OCI-M2 (cell line): ENCODE measurements at regions not wholly inside any gene's neighbourhood (a gene's known extent, or its start where the extent isn't known, plus 50 kb on each side); places are given as distances from the start of the nearest gene placed in this dataset.

ENCODE experiments used
- DNase-seq: peaks from one replicate; lab custom pipeline; 2025; ENCODE audit not compliant: unreplicated experiment; lab: John Stamatoyannopoulos, UW

DNA sequence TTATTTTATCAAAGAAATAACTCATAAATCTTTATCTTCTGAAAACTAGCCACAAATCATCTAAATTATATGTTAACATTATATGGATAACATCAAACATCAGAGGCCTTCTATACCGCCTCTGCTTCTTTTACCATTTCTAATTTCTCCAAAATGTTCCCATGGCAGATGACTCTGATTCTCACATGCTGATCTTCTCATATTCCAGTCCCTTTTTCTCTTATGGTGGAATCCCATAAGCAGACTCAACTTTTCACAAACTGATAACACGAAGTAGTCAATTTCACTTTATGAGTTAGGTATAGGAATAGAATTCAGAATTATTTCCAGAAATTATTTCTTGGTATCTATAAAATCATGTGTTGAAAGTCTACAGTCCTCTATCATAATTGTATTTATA, 212.3 kb downstream of the ENC1 start:
- DNase-seq, result no peak

DNA sequence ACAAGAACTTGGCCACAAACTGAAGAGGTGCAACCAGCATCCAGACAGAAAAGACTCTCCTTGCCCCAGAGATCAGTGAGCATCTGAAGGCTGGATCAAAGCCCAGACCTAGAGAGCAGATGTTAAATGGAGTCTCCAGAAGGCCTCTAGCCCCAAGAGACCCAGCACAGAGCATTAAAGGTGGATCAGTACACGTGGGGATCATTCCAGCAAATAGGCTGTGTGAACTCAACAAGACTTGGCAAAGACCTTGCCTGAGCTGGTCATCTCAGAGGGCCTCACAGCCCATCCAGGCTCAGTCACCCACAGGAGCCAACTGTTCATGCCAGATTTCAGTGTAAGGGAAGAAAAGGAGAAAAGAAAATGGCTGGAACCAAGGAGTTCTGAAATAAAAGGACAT, 214.0 kb downstream of the ENC1 start:
- DNase-seq, result no peak

DNA sequence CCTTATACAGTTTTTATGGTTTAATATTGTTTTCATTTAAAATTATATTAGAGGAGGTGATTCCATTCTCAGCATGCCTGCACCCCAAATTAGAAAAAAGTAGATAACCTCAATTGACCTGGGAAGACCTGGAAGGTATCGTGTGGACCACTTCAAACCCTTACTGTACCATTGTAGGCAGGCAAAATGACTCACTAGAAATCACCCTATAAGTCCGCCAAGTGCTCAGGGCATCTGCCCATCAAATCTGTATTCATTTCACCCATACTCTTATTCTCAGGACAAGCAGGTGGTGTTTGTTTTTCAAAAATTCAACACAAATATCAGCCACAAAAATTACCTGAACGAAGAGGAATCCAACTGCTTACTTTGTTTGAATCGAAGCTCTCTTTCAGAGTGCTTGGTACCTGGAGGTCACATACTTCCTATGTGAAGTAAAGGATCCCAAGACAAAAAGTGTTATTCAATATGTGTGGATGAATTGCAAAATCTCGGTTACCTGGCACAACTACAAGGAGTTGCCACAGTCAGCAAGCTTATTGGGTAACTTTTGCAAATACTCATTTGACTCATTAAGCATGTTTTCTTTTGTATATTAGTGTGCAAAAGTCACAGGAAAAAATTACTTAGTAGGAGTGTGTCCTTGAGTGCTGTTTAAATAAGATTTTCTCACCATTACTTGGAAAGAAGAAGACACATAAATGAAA, 216.2 kb downstream of the ENC1 start:
- no peak for DNase-seq

DNA sequence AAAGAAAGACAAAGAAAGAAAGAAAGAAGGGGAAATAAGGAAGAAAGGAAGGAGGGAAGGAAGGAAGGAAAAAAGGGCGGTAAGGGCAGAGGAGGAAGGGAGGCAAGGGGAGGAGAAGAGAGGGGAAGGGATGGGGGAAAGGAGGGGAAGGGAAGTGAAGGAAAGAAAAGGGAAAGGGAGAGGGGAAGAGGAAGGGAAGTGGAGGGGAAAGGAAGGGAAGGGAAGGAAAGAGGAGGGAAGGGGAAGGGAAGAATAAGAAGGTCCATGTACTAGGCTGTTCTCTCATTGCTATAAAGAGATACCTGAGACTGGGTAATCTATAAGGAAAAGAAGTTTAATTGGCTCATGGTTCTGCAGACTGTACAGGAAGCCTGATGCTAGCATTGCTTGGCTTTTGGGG, 217.1 kb downstream of the ENC1 start:
- no peak for DNase-seq

DNA sequence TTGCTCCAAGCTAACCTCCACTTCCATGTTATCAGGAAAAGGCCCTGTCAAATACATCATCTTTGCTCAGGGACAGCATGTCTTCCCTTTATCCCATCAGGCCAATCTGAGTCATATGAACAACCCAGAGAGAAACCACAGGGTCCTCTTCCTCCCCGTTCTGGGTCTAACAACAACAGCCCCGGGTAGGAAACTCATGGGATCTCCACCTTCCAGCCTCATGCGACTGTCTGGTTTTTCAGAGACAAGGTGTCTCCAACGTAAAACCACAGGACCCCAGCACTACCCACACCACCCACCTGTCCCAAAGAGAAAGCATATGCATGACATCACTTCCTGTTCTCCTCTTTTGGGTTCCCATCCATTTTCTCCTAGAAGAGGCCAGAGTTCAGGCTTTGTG, 217.9 kb downstream of the ENC1 start:
- no peak for DNase-seq

DNA sequence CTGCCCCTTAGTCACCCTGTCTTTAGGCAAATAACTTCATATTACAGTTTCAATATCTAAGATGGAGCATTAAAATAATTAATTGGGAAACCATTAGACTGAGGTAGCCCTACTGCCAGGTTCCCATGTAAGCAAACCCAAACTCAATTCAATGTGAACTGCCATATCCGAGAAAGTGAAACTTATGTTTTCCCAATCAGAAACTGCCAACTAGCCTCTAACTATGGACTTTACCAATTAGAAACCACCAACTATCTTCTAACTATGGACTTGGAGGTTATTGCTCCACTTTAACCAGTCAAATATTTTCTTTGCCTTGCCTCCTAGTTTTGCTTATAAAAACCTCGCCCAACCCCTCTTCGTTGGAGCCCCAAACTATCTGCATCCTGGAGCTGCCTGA, 218.5 kb downstream of the ENC1 start:
- DNase-seq, result no peak

DNA sequence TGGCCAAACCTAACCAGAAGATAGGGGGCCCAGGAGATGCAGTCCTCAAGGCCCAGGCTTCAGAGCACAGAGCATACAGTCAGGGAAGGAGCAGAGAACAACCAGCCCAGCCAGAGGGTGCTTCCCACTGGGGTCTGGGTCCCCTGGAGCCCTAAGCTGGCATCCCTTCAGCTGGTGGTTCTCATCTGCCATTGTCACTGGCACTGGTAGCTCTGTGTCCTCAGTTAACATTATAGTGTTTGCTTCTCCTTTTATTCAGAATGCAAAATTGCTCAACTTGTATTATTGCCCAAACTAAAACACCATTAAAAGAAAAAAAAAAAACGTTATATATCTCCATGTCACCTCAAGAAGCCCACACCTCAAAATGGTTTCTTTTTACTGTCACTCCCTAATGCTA, 219.2 kb downstream of the ENC1 start:
- no peak for DNase-seq

DNA sequence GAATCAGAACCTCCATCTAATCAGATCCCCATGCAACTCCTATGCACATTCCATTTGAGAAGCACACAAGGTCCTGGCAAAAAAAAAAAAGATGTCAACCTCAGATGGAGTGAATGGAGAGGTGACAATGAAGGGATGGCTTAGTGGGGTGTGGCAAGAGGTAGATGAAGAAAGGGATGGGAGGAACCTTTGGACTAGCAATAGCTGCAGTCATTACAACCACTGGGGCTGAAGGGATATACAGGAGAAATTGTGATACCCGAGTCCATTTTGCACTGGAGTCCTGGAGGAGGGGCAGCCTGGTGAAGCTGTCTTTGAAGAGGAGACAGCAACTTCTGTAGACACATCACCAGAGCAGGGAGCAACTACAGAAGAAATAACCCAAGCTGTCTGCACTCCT, 219.6 kb downstream of the ENC1 start:
- DNase-seq, result no peak

DNA sequence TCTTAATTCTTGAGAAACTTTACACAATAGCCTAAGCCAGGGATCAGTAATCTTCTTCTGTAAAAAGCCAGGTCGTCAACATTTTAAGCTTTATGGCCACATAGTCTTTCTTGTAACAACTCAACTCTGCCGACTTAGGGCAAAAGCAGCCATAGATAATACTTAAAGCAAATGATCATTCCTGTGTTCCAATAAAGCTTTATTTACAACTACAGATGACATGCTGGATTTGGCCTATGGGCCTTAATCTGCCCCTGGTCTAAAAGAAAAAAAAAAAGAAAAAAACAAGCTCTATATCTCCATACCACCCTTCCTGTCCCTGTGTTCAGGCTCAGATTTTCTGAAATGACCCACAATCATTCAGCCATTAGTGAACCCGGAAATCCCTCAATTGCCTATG, 220.3 kb downstream of the ENC1 start:
- DNase-seq, result no peak

DNA sequence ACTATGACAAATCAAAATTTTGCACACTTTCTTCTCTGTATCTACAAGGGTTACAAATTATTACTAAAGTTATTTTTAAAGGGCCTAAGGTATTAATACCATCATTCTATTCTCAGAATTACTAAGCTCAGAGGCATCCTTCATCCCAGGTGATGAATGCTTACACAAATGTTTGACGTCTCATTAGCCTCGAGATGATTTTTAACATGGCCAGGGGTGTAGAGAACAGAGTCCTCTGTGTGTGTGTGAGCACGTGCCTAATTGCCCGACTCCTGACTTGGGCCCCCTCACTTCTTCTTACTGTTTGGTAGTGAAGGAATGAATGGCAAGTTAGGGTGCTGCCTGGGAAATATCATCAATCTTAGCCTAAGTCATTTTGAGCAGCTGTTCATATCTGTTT, 221.1 kb downstream of the ENC1 start:
- DNase-seq, result no peak

DNA sequence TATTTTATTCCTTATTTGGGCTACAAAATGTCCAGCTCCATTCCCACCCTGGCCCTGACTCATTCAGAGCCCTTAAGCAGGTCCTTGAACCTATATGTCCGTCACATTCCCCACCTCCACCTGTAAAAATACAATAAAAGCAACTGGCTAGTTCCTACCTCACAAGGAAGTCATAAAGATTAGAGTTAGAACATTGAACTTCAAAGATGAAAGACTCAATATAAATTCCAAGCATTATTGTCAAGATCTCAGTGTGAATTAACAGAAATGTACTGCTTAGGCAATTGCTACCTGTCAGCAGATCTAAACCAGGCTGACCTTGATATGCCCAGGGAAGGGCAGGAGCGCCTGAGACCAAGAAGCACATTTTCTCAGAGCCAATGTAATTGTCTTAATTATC, 221.8 kb downstream of the ENC1 start:
- DNase-seq, result no peak

DNA sequence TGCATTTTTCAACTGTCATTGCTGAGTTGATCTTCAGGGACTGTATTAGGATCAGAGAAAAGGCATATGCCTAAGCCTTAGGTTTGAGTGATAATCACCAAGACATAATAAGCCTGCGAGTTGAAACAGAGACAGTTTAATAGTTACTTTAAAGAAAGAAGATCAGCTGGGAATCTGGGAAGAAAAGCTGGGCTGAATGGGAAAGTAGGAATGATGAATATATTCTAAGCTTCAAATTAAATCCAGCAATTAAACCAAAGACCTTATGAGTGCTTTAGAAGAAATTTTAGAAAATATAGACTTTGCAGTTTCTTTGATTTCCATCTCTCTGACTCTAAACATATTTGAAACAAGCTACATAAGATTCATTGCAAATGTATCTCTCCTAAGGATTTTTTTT, 222.3 kb downstream of the ENC1 start:
- no peak for DNase-seq

DNA sequence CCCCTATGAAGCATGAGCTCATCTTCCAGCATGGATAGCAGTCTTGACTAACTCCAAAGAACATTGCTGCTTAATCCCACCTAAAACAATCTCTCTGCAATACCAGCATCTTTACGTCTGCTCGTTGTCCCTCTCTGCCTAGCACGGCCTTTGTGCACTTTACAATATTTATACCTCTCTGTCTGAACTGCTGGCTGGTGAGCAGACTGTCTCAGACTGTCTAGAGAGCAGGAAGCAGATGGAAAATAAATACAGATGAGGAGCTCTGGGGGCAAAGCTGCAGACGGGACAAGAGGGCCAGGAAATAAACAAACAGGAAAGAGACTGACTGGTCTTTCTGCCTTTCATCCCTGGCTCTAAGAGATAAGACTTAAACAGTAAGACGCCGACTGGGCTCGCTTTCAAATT, 224.8 kb downstream of the ENC1 start:
- no peak for DNase-seq

DNA sequence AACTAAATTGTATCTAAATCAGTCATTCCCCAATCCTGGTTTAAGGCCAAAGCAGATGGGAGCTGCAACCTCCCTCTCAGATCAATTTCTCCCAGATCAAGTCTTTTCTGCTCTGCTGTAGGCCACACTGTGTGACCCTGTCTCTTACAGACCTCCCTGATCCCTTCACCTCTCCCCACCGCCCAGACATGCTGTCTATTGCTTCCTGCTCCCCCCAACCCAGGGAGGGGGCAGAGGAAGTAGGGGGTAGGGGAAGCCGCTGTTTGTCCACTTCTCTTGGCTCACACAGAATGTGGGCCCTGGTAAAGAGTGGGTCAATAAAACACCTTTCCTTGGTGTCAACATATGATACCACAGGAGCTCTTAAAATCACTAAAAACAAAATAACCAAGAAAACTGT, 226.3 kb downstream of the ENC1 start:
- no peak for DNase-seq

DNA sequence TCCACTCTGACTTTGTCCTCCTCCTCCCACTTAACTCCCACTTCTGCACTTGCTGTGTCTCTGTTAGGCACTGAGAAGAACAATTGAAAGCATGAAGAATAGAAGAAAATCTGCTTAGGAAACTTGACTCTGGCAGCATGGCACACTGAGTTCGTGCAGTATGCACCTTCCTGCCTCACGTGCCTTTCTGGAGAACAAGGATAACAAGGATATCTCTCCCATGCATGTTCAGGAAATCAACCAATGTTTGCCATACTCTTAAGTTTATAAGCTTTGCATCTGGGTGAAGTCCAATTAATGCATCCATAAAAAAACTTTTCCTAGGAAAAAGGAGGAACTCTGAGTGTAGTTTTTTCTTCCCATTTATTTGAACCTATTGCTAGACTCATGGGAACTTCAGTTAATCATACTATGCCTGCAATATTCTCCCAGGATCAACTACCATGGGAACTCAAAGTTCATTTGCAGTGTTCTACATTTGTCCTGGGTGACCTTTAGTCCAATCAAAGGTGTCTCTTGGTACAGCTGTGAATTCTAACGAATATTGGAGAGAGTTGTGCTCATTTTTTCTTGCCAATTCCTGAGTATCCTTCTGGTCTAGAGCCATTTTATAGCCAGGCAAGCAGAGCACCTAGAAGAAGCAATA, 227.0 kb downstream of the ENC1 start:
- DNase-seq, result no peak

DNA sequence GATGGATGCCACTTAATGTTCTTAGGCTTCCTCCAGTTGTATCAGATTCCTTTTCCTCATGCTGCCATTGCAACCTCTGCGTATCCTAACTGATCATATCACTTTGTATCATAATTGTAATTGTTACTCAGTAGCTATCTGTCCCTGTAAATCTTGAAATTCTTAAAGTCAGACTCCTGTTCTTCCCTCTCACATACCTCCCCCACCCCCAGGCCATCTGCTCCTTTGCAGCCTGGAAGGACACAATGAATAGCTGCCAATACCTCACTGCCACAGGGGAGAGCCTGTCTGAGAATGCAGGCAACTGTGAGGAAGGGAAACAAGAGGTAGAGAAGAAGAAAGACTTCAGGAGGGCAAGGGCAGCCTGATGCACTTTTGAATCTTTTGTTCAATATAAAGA, 228.5 kb downstream of the ENC1 start:
- DNase-seq, result no peak

DNA sequence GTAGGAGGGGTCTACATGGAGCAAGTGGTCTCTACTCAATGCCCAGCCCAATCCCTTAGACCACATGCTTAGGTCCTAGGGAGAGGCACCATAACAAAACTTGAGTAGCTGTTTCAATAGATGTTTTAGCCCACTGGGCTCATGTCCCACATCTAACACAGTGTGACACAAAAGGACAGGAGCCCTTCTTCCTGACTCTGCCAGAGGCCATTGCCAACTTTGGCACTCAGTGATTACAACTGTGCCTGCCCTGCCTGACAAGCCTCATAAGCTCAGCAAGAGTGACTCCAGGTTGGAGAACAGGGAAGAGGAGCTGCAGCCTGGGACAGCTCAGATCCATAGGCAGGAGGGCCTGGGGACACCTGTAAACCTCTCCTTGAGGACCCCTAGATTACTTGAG, 230.8 kb downstream of the ENC1 start:
- no peak for DNase-seq

DNA sequence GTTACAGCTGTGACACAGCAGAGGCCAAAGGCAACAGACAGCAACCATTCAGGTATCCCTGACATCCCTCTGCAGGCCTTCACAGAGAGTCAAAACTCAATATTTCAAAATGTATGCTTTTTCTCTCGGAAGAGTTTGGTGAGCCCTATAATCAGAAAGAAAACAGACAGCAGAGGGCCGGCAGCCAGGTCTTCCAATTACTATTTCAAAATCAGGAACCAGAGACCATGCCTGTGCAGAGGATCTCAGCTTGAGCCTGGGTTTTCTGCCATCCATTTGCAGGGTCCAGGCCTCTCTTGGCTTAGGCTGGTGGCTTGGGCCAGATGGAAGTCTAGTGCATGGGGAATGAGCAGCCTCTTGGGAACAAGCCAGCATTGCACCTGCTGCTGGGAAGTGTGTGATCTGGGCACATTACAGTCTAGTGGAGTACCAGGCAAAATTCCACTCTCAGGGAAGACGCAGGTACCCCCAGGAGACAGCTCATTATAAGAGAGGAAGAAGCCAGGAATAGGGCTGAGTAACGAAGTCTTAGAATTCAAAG, 231.3 kb downstream of the ENC1 start:
- DNase-seq, result no peak

DNA sequence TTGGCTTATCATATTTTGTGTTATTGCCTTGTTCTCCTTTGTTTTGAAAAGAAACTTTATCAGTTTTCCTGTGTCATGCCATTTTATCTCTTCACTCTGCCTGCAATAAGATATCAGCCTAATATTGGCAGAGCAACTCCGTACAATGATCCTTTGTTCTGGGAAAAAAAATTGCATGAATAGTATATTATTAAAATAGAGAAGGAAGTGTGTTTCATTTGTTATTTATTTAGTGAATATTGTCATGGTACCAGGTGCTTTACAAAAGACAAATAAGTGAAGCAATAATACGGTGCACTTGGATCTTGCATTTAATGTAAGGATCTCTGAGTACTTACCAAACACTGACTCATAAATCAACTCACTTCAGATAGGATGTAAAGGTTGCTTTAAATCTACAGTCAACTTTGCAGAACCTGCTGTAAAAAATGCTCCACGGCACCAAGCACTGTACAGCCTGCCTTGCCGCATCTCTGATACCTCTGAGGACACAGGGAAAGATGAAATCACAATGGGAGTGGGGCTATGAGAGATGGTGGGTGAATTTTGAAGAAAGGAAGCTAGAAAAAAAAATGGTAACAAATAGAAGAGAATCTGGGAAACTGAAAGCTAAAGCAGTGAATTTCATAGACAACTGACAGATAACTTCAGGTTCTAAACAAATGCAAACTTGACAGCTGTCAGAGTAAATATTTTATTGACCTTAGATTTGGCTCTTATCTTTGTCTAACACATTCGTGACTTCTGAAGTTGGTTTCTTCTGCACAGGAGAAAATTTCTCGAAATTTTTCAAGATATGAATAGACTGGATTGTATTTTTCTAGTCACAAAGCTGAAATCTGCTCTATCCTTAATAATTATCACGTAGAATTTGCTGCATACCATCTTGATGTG, 232.1 kb downstream of the ENC1 start:
- no peak for DNase-seq

DNA sequence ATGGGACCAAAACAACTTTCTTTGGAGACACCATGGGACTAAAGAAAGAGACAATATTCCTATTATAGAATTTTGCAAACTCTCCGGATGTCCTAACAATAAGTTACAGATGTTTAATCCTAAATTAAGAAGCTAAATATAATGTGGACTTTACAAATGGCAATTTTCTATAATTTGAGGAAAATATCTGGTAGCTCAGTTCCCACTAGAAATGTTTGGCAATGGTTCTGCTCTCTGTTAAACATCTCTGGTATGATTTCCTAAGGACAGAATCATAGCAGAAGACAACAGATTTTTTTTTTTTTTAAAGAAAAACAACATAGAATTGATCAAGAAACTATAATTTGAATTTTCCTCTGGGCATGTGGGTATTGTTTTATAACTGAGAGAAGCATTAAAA, 232.8 kb downstream of the ENC1 start:
- no peak for DNase-seq

DNA sequence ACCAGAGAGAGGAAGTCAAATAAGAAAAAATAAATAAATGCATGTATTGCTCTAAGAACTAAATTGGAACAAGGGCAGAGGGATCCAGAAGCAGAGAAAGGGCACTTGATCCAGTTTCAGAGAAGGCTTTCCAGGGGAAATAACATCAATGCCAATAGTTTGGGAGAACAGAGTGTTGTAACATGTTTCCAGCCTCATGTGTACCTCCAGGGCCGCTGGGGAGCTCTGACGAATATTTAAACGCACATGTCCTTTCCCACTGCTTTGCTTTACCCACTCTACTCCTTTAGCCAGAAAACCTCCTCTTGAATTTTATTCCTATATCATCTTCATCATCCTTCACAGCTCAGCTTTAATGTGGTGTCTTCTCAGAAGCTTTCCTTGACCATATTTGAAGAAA, 233.7 kb downstream of the ENC1 start:
- DNase-seq, result no peak

DNA sequence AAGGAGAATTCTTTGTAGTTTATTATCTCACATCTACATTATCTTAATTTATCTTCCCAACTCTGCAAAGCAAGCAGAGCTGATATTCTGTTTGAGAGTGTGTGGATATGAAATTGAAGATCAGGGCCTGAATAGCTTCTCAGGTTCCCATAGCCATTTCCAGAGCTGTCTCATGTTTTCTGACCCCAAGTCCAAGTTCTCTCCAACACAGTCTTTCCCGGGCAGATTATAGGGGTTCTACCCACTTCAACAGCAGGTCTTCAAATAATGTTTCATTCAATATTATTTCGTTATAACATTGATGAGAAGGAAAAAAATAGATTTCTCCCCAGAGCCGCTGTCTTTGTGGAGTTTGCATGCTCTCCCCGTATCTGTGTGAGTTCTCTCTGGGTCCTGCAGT, 234.9 kb downstream of the ENC1 start:
- no peak for DNase-seq
